Stimulated activated effector memory CD8-positive, alpha-beta T cell treated with anti-CD3 and anti-CD28 coated beads, Interleukin-12 subunit alpha, Interleukin-12 subunit beta, amount 100 ng/mL, for 72 hours (primary cell): ENCODE measurements at regions not wholly inside any gene's neighbourhood (a gene's known extent, or its start where the extent isn't known, plus 50 kb on each side); places are given as distances from the start of the nearest gene placed in this dataset.
A peak's percentile ranks its signal among the peaks of the same experiment; 100 is the strongest.

Experiments
- ATAC-seq: fragments of 150-1000 bp; cut with Tn5 transposase; 2 replicates; pipeline ENCODE4 v1.10.0; 2021
- DNase-seq, 2 donors: peaks; one replicate each; pipeline ENCODE4 v3.0.0; 2021 to 2022; ENCODE audit warnings: low spot score in 2 of 2
- H3K27ac Mint-ChIP-seq: one replicate; pipeline ENCODE4 v1.8.0; 2022; ENCODE audit warnings: mild to moderate bottlenecking, mixed read lengths
- H3K36me3 Mint-ChIP-seq: one replicate; pipeline ENCODE4 v1.8.0; 2022; ENCODE audit warnings: mild to moderate bottlenecking, mixed read lengths
- H3K4me1 Mint-ChIP-seq: one replicate; pipeline ENCODE4 v1.8.0; 2022; ENCODE audit warnings: mixed read lengths
- H3K4me3 Mint-ChIP-seq: one replicate; pipeline ENCODE4 v1.8.0; 2022; ENCODE audit warnings: mild to moderate bottlenecking, mixed read lengths
- H3K9me3 Mint-ChIP-seq: one replicate; pipeline ENCODE4 v1.8.0; 2022; ENCODE audit warnings: mixed read lengths

DNA sequence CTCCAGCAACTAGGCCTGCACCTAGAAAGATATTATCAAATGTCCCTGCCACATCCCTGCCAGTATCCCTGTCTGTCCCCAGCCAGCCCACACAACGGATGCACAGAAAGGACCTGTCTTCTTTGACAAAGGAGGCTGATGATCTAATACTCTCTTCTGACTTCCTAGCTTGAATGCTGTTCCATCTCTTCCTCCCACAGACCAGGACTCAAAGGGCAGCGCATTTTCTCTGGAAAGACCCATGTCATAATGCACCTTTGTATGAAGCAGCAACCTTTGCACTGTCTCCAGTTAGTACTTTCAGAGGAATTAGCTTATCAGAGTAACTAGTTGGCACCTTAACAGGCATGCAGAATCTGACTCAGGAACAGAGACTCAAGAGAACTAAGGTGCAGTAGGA, 53.3 kb upstream of the TAF8 start:
- H3K27ac Mint-ChIP-seq, result peak overlapping the region; percentile 3
- H3K36me3 Mint-ChIP-seq, result peaks cover 43% of the 10 kb centered on the region
- ATAC-seq, result no peak
- no peak for DNase-seq
- H3K4me1 Mint-ChIP-seq, result peaks cover 24% of the 10 kb centered on the region
- no peaks in the 10 kb centered on the region for H3K9me3 Mint-ChIP-seq
- no peak overlapping the region for H3K4me3 Mint-ChIP-seq

- H3K9me3 Mint-ChIP-seq, result no peaks in the 10 kb centered on the region
- H3K4me1 Mint-ChIP-seq, result peaks cover 24% of the 10 kb centered on the region
- ATAC-seq (no peak), DNase-seq (no peak)
- peaks cover 46% of the 10 kb centered on the region for H3K36me3 Mint-ChIP-seq
- no peak overlapping the region for H3K4me3 Mint-ChIP-seq
- H3K27ac Mint-ChIP-seq, result peak overlapping the region; percentile 3
Observed at GRCh38 chr6:41997456-41997855, 52.9 kb upstream of the TAF8 start.
